ENCODE measurements at regions not wholly inside any gene's neighbourhood (a gene's known extent, or its start where the extent isn't known, plus 50 kb on each side); places are given as distances from the start of the nearest gene placed in this dataset.

GRCh38 chrX:123085311-123085940 is 98.7 kb upstream of the GRIA3 start:
- FAIRE-seq: no peak
- POLR2A ChIA-PET: no interaction called here
- 0% methylated on average over 5 of the region's 5 CpGs for WGBS (ENCODE audit: insufficient coverage, low coverage, missing lambda C conversion rate)
- no peaks in the 10 kb centered on the region for H4K20me1 ChIP-seq (replicated peaks; ENCODE audit: control insufficient read depth, insufficient read depth, low read length)
- H3K79me2 ChIP-seq (ENCODE audit: control insufficient read depth, insufficient read depth, low read length): no peaks in the 10 kb centered on the region
- intact Hi-C loops (cut with micrococcal nuclease) (no loop called here), in situ Hi-C loops (cut with MboI) (no loop called here)
- no peaks in the 10 kb centered on the region for H3K36me3 ChIP-seq (ENCODE audit: control insufficient read depth, insufficient read depth, low read length)
- no peak for DNase-seq (ENCODE audit: extremely low read depth in 1 of 4, low spot score in 3 of 4)
- no peak overlapping the region for H3K4me3 ChIP-seq
- H3K9me1 ChIP-seq (ENCODE audit: control insufficient read depth, insufficient read depth, low read length): no peaks in the 10 kb centered on the region
- no peak overlapping the region for H2AFZ ChIP-seq (ENCODE audit: low read depth, low read length)
- H3K4me2 ChIP-seq (ENCODE audit: insufficient read depth, low read length): no peak overlapping the region
- H3K4me1 ChIP-seq (replicated peaks in 1 of 2; ENCODE audit: control insufficient read depth in 2 of 2, insufficient read depth in 2 of 2, low read length in 2 of 2): no peaks in the 10 kb centered on the region
- CTCF ChIA-PET (ENCODE audit: low intra/inter-chr PET ratio): no interaction called here
- no peaks in the 10 kb centered on the region for H3K27me3 ChIP-seq (ENCODE audit: control insufficient read depth in 2 of 2, insufficient read depth in 2 of 2, low read length in 2 of 2)
- no peak for TF ChIP-seq CCAR2 (IDR thresholded peaks at IDR 0.05; ENCODE audit: low read depth, low read length)
- TF ChIP-seq HDAC3 (IDR thresholded peaks at IDR 0.05; ENCODE audit: borderline replicate concordance, partially characterized antibody): no peak
- TF ChIP-seq SLC30A9 (CRISPR knock-in tag; IDR thresholded peaks at IDR 0.05): no peak
- no peak for TF ChIP-seq NBN (IDR thresholded peaks at IDR 0.05; ENCODE audit: low read depth)
- no peak for TF ChIP-seq ZNF384 (IDR thresholded peaks at IDR 0.05; ENCODE audit: low read depth, low read length)
- no peak for TF ChIP-seq ZFP36 (IDR thresholded peaks at IDR 0.05; ENCODE audit: low read depth, low read length, partially characterized antibody)
- TF ChIP-seq CREBBP (IDR thresholded peaks at IDR 0.05; ENCODE audit: low read depth, low read length): no peak
- TF ChIP-seq BMI1 (IDR thresholded peaks at IDR 0.05; ENCODE audit: low read length): no peak
- no peak for TF ChIP-seq BRF1 (IDR thresholded peaks at IDR 0.05; ENCODE audit: borderline replicate concordance, extremely low read depth, insufficient read length)
- TF ChIP-seq SMC3 (conservative IDR thresholded peaks at IDR 0.05; ENCODE audit: insufficient read depth, low read depth, low read length): no peak
- no peak for TF ChIP-seq SAFB2 (IDR thresholded peaks at IDR 0.05; ENCODE audit: borderline replicate concordance, low read depth, low read length, severe bottlenecking)
- no peak for TF ChIP-seq E2F6 (IDR thresholded peaks at IDR 0.05; ENCODE audit: borderline replicate concordance in 1 of 2, extremely low read depth in 1 of 2, insufficient read depth in 1 of 2, insufficient read length in 1 of 2, low read depth in 1 of 2, low read length in 1 of 2, poor library complexity in 1 of 2, severe bottlenecking in 1 of 2)
- no peak for TF ChIP-seq SREBF2 (CRISPR knock-in tag; IDR thresholded peaks at IDR 0.05)
- no peak for TF ChIP-seq NR3C1 (CRISPR knock-in tag; IDR thresholded peaks at IDR 0.05)
- H3K9me3 ChIP-seq (replicated peaks; ENCODE audit: control insufficient read depth, insufficient read depth, low read depth, low read length): no peaks in the 10 kb centered on the region
- no peak overlapping the region for H3K9ac ChIP-seq (ENCODE audit: insufficient read depth in 1 of 2, low read depth in 2 of 2, low read length in 2 of 2)
- H3K27ac ChIP-seq (ENCODE audit: extremely low read depth, low read depth, low read length): no peak overlapping the region
- no TSS peak for BruUV-seq (replicated peaks)
- no peak for ATAC-seq

Data from K562 (cell line).